Brain microvascular endothelial cell (primary cell): ENCODE measurements at regions not wholly inside any gene's neighbourhood (a gene's known extent, or its start where the extent isn't known, plus 50 kb on each side); places are given as distances from the start of the nearest gene placed in this dataset.

Experiments
- DNase-seq: peaks from one replicate; pipeline ENCODE4 v3.0.0-alpha.2; 2020
- H3K27ac ChIP-seq: fragments of 250-450 bp; sonication (Bioruptor Pico); 2 replicates; pipeline ENCODE4 v1.5.1; 2020; ENCODE audit warnings: mild to moderate bottlenecking, moderate library complexity
- H3K27me3 ChIP-seq: fragments of 250-450 bp; sonication (Bioruptor Pico); replicated peaks from 2 replicates; pipeline ENCODE4 v1.5.1; 2020; ENCODE audit warnings: mild to moderate bottlenecking
- H3K36me3 ChIP-seq: fragments of 250-450 bp; sonication (Bioruptor Pico); replicated peaks from 2 replicates; pipeline ENCODE4 v1.5.1; 2020; ENCODE audit warnings: mild to moderate bottlenecking
- H3K4me3 ChIP-seq: 2 replicates; pipeline ENCODE4 v1.5.1; 2011; ENCODE audit warnings: low read depth, mild to moderate bottlenecking, control low read depth, low read length, moderate library complexity
- CTCF ChIP-seq: IDR thresholded peaks from 2 replicates; pipeline ENCODE4 v1.5.1; 2011; ENCODE audit warnings: low read depth, mild to moderate bottlenecking, moderate library complexity, low read length, control low read depth, inconsistent platforms; ENCODE audit errors: missing control alignments
- in situ Hi-C: cut with HindIII; loops from 2 replicates; pipeline ENCODE4 v1.10.0; 2017; ENCODE audit warnings: low sequenced_read_pairs, low pct_ligation_motif_present

- DNase-seq = peak; percentile 60
- Histone ChIP-seq H3K27ac (peak overlapping the region; percentile 89), H3K36me3 (no peaks in the 10 kb centered on the region), H3K4me3 (no peak overlapping the region), H3K27me3 (no peaks in the 10 kb centered on the region)
- in situ Hi-C loops = no loop called here
- TF ChIP-seq CTCF = no peak
Measured at GRCh38 chr2:240319221-240319854, 116.1 kb upstream of the GPC1 start.

- Histone ChIP-seq H3K27me3 (no peaks in the 10 kb centered on the region), H3K36me3 (no peaks in the 10 kb centered on the region), H3K4me3 (no peak overlapping the region), H3K27ac (peak overlapping the region; percentile 89)
- DNase-seq = no peak
- no peak for TF ChIP-seq CTCF
- in situ Hi-C loops = no loop called here
Measured at GRCh38 chr2:240319855-240320203, 115.6 kb upstream of the GPC1 start.

GRCh38 chr2:240320204-240320993 lies 115.1 kb upstream of the GPC1 start:
- Histone ChIP-seq H3K27me3 (no peaks in the 10 kb centered on the region), H3K4me3 (no peak overlapping the region), H3K27ac (peak overlapping the region; percentile 89), H3K36me3 (no peaks in the 10 kb centered on the region)
- in situ Hi-C loops = no loop called here
- peak; percentile 99 for DNase-seq
- no peak for TF ChIP-seq CTCF

GRCh38 chr2:240322231-240322955 lies 113.1 kb upstream of the GPC1 start:
- Histone ChIP-seq H3K27me3 (no peaks in the 10 kb centered on the region), H3K4me3 (no peak overlapping the region), H3K36me3 (no peaks in the 10 kb centered on the region), H3K27ac (no peak overlapping the region)
- in situ Hi-C loops = no loop called here
- no peak for DNase-seq
- TF ChIP-seq CTCF = no peak

GRCh38 chr2:240322991-240323390 lies 112.5 kb upstream of the GPC1 start:
- Histone ChIP-seq H3K27me3 (no peaks in the 10 kb centered on the region), H3K27ac (no peak overlapping the region), H3K36me3 (no peaks in the 10 kb centered on the region), H3K4me3 (no peak overlapping the region)
- in situ Hi-C loops = no loop called here
- DNase-seq = no peak
- no peak for TF ChIP-seq CTCF
